A549 (cell line): ENCODE measurements at regions not wholly inside any gene's neighbourhood (a gene's known extent, or its start where the extent isn't known, plus 50 kb on each side); places are given as distances from the start of the nearest gene placed in this dataset.
A peak's percentile ranks its signal among the peaks of the same experiment; 100 is the strongest.

ENCODE experiments used
- ATAC-seq, 2 experiments: fragments of 200-7000 bp in 1 of 2; fragments of >200 bp in 1 of 2; cut with Nextera tagmentation in 1 of 2; cut with Tn5 transposase in 1 of 2; 3 replicates each; pipeline versions ENCODE4 v1.8.0 to v1.9.1; 2018 to 2020; ENCODE audit warnings: mild to moderate bottlenecking in 1 of 2, moderate library complexity in 1 of 2
- CTCF ChIA-PET: fragments of 300-600 bp; sonication (Branson Sonifier 250); formaldehyde crosslinking; extraction: SDS; loops from one replicate; lab custom pipeline; 2021; ENCODE audit warnings: antibody characterized with exemption, inconsistent platforms; lab: Yijun Ruan, JAX
- POLR2A ChIA-PET: fragments of 350-600 bp; formaldehyde crosslinking; extraction: SDS; loops from one replicate; lab custom pipeline; 2021; ENCODE audit warnings: antibody characterized with exemption, inconsistent platforms; lab: Yijun Ruan, JAX
- DNase-seq, 2 experiments: peaks; one replicate each; pipeline versions ENCODE4 v3.0.0 to v3.0.0-alpha.2; 2011 to 2016; ENCODE audit warnings: low read depth in 1 of 2, low spot score in 1 of 2
- FAIRE-seq: peaks from 2 replicates; lab custom pipeline; 2011; peaks lifted over from hg19 to GRCh38; lab: Jason Lieb, UNC
- H3K27ac ChIP-seq, 2 experiments: fragments of >200 bp; sonication (Bioruptor Twin); formaldehyde crosslinking; 3 replicates each; pipeline ENCODE4 v1.5.1; 2016 to 2017
- H3K4me1 ChIP-seq: fragments of >200 bp; sonication (Bioruptor Twin); formaldehyde crosslinking; 3 replicates; pipeline ENCODE4 v1.6.1; 2016
- H3K4me2 ChIP-seq: fragments of >200 bp; sonication (Bioruptor Twin); formaldehyde crosslinking; 3 replicates; pipeline ENCODE4 v1.6.1; 2016
- H3K4me3 ChIP-seq: fragments of >200 bp; sonication (Bioruptor Twin); formaldehyde crosslinking; 3 replicates; pipeline ENCODE4 v1.5.1; 2016
- H3K9me3 ChIP-seq: fragments of >200 bp; sonication (Bioruptor Twin); formaldehyde crosslinking; 3 replicates; pipeline ENCODE4 v1.6.1; 2016
- BHLHE40 ChIP-seq: IDR thresholded peaks from 2 replicates; pipeline ENCODE4 v1.6.1; 2012; ENCODE audit warnings: low read depth, low read length, inconsistent platforms
- CEBPB ChIP-seq, 2 experiments: fragments of >200 bp in 1 of 2; sonication (Bioruptor Twin) in 1 of 2; formaldehyde crosslinking in 1 of 2; IDR thresholded peaks; 2 replicates each; pipeline ENCODE4 v1.6.1; 2012 to 2016
- CHD4 ChIP-seq: fragments of 200-600 bp; sonication (generic); IDR thresholded peaks from 2 replicates; pipeline ENCODE4 v1.6.1; 2016; ENCODE audit warnings: antibody characterized with exemption, mild to moderate bottlenecking, borderline replicate concordance
- CTCF ChIP-seq: fragments of >200 bp; sonication (Bioruptor Twin); formaldehyde crosslinking; IDR thresholded peaks from 3 replicates; pipeline ENCODE4 v1.5.1; 2016
- EHMT2 ChIP-seq: fragments of 200-600 bp; sonication (generic); IDR thresholded peaks from 2 replicates; pipeline ENCODE4 v1.6.1; 2016; ENCODE audit warnings: antibody characterized with exemption, low read depth, mild to moderate bottlenecking, moderate library complexity
- EP300 ChIP-seq, 2 experiments: fragments of >200 bp; sonication (Bioruptor Twin); formaldehyde crosslinking; IDR thresholded peaks; 2 replicates in 1 of 2; 3 replicates in 1 of 2; pipeline ENCODE4 v1.6.1; 2016 to 2017
- GATA3 ChIP-seq: IDR thresholded peaks from 2 replicates; pipeline ENCODE4 v1.6.1; 2012; ENCODE audit warnings: borderline replicate concordance
- JUN ChIP-seq, 2 experiments: fragments of >200 bp; sonication (Bioruptor Twin); formaldehyde crosslinking; IDR thresholded peaks; 2 replicates in 1 of 2; 3 replicates in 1 of 2; pipeline ENCODE4 v1.6.1; 2016 to 2017
- JUNB ChIP-seq: fragments of >200 bp; sonication (Bioruptor Twin); formaldehyde crosslinking; IDR thresholded peaks from 2 replicates; pipeline ENCODE4 v1.6.1; 2016
- MAFK ChIP-seq: fragments of 450-650 bp; IDR thresholded peaks from 2 replicates; pipeline ENCODE4 v1.6.1; 2014; ENCODE audit not compliant: partially characterized antibody
- MYC ChIP-seq: IDR thresholded peaks from 2 replicates; pipeline ENCODE4 v1.6.1; 2012; ENCODE audit warnings: mild to moderate bottlenecking, inconsistent platforms, low read length, improper control_type of control experiment, borderline replicate concordance
- NR3C1 ChIP-seq: fragments of >200 bp; sonication (Bioruptor Twin); formaldehyde crosslinking; IDR thresholded peaks from 3 replicates; pipeline ENCODE4 v1.6.1; 2017
- POLR2AphosphoS2 ChIP-seq: conservative IDR thresholded peaks from 2 replicates; pipeline ENCODE4 v1.6.1; 2012; ENCODE audit warnings: low read length, improper control_type of control experiment, inconsistent platforms
- RAD21 ChIP-seq, 2 experiments: fragments of >200 bp in 1 of 2; sonication (Bioruptor Twin) in 1 of 2; formaldehyde crosslinking in 1 of 2; IDR thresholded peaks in 1 of 2; conservative IDR thresholded peaks in 1 of 2; 2 replicates in 1 of 2; 3 replicates in 1 of 2; pipeline ENCODE4 v1.6.1; 2012 to 2018; ENCODE audit warnings: inconsistent platforms in 1 of 2
- SMC3 ChIP-seq: fragments of >200 bp; sonication (Bioruptor Twin); formaldehyde crosslinking; IDR thresholded peaks from 3 replicates; pipeline ENCODE4 v1.6.1; 2018; ENCODE audit warnings: inconsistent platforms
- ZNF302 ChIP-seq: fragments of 250-450 bp; sonication (Bioruptor Pico); IDR thresholded peaks from 2 replicates; pipeline ENCODE4 v1.9.0; 2021; ENCODE audit warnings: inconsistent platforms, mild to moderate bottlenecking, moderate library complexity
- WGBS: methylation state at CpG from one replicate; pipeline ENCODE4 v1.1.6; 2017; ENCODE audit errors: missing lambda C conversion rate; 5-methylcytosine and 5-hydroxymethylcytosine counted together
- TF ChIP-seq, protein P1 (sequence below): fragments of 250-450 bp; sonication (Bioruptor Pico); IDR thresholded peaks from 2 replicates; pipeline ENCODE4 v1.5.0; 2020; ENCODE audit warnings: low read depth, mild to moderate bottlenecking, moderate library complexity

DNA sequence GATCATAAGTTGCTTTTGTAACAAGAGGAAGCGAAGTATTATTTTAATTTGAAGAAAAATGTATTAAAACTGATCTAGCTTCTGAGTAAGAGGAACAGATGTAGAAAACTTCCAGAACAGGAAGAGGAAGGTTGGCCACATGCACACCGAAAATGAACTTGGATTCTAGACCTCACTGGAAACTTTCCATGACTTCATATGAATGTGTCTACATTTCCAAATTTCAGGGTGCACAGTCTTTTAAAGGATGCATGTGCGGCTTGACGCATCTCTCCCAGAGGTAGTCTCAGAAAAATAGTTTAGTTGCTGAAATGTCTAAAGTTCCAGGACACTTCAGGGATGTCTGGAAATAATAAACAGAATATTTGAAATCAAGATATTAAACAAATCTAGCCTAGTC lies 275.1 kb upstream of the MYOCD start:
- ATAC-seq, result no peak

DNA sequence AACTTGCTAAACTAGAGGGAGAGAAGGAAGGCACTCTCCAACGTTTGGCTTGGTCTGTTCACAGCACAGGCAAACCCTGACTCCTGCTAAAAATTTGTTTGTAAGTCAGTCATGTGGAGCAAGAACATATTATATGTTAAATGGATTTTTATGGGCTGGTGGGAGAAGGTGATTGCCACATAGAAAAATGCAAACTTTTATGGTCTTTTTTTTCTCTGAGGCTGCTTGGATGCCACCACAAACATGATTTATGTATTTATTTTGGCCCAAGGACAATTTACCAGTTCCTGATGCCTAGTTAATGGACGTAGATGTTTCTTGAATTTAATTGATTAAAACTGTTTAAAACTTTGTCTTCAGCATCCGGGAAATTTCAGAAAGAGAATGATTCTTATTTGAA lies 274.2 kb upstream of the MYOCD start:
- H3K4me1 ChIP-seq, result peaks cover 32% of the 10 kb centered on the region
- TF ChIP-seq POLR2AphosphoS2, result no peak
- no peak for TF ChIP-seq MYC
- no peak for TF ChIP-seq MAFK
- no peak for TF ChIP-seq CHD4
- TF ChIP-seq NR3C1, result no peak
- 0 out of 4 replicates have a peak, but pooled peaks of 1 of the 2 experiments have one; percentile 20 for TF ChIP-seq CEBPB (IDR thresholded peaks at IDR 0.05)
- TF ChIP-seq EHMT2, result no peak
- H3K4me2 ChIP-seq, result peak overlapping the region; percentile 0; the same call in 1 of the 3 replicates
- no peak for DNase-seq
- CTCF ChIA-PET, result no interaction called here
- H3K27ac ChIP-seq, result peak overlapping the region in 1 of 2 experiments; percentile 43; a peak in 1 of 6 replicates
- 22% methylated on average over 3 of the region's 3 CpGs for WGBS
- ATAC-seq, result no peak
- POLR2A ChIA-PET, result no interaction called here
- FAIRE-seq, result peak; percentile 54
- H3K4me3 ChIP-seq, result no peak overlapping the region
- H3K9me3 ChIP-seq, result no peaks in the 10 kb centered on the region

More for the DNA sequence above, 275.1 kb upstream of the MYOCD start:
- 84% methylated on average over 4 of the region's 4 CpGs for WGBS
- Histone ChIP-seq H3K4me2 (no peak overlapping the region), H3K27ac (no peak overlapping the region), H3K4me1 (peaks cover 39% of the 10 kb centered on the region), H3K9me3 (no peaks in the 10 kb centered on the region), H3K4me3 (no peak overlapping the region)
- no peak for TF ChIP-seq BHLHE40
- ChIA-PET POLR2A (no interaction called here), CTCF (no interaction called here)
- no peak for FAIRE-seq
- no peak for DNase-seq

DNA sequence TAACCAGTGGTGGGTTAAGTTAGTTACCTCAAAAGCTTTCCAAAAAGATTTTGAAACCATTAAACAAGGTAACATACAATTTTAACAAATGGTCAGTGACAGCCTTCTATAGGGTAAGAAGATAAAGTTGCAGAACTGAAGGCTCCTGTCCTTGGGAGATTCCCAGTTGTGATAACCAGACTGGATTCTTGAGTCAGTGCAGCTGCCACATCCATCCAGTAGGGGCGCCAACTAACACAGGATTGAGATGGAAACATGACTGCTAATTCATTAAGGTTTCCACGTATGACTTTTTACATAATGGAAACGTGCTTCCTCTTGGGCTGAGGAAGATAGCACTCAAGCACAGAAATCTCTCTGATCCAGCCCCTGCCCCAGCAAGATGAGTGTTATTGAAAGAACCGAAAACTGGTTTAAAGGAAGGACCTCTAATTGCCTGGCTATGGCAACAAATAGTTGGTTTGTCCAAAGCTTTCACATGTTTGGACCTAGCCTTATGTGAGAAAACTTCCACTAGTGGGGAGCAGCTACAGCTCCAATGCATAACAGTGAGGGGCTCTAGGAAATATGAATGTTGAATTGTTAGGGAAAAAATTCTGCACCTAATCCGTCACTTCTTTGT lies 269.8 kb upstream of the MYOCD start:
- DNase-seq (peak; percentile 34 to 61), ATAC-seq (peak in 1 of 2 experiments; percentile 75; a peak in 3 of 6 replicates), FAIRE-seq (no peak)
- CTCF ChIA-PET, result interaction anchor here (0.6 to 1.8 kb wide), 10 partner anchors 23 to 359 kb away, joined by 3 to 4 read pairs (median 3); no protein-coding TSS in a partner anchor
- Histone ChIP-seq H3K4me2 (no peak overlapping the region), H3K9me3 (0 out of 3 replicates have a peak, but pooled peaks cover 6% of the 10 kb centered on the region), H3K4me1 (peaks cover 16% of the 10 kb centered on the region; the same call in 2 of the 3 replicates), H3K27ac (no peak overlapping the region), H3K4me3 (no peak overlapping the region)
- WGBS, result 50% methylated on average over 5 of the region's 5 CpGs
- TF ChIP-seq RAD21 (conservative IDR thresholded peaks at IDR 0.05 in 1 of 2, IDR thresholded peaks at IDR 0.05 in 1 of 2), result peak; percentile 31 to 51; a peak in 2 of 5 replicates
- peak; percentile 41; the same call in 2 of the 3 replicates for TF ChIP-seq CTCF
- no peak for TF ChIP-seq JUN (IDR thresholded peaks at IDR 0.05)
- peak; percentile 30; the same call in 1 of the 2 replicates for TF ChIP-seq GATA3
- POLR2A ChIA-PET, result no interaction called here

DNA sequence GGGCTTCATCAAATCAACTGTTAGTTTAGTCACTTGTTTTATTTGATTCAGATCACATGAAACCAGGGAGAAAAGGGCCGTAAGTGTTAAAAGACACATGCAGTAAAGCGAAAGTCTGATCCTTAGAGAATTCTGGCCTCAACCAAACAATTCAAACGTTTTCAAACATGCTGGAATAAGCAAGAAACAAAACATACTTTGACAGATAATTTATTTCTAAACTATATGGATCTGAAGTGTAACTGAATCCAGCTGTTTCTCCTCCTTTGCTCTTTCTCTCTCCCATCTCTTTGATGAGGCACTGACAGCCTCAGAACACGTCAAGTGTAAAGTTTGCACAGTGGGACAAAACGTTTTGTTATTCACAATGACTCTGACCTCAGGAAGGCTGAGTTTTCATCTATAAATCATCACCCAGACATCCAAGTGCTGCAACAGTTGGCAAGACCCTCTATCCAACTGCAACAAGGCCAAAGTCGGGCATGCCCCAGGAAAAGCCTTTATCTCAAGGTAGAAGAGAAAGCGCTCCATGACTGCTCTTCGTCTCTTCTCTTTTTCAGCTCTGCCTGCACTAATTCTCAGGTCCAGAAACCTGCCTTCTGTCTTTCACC lies 267.1 kb upstream of the MYOCD start:
- 55% methylated on average over 8 of the region's 8 CpGs for WGBS
- peak in 1 of 2 experiments; percentile 41 for DNase-seq
- H3K27ac ChIP-seq, result peak overlapping the region; percentile 57 to 62; a peak in 5 of 6 replicates
- peak overlapping the region; percentile 17; the same call in 2 of the 3 replicates for H3K4me2 ChIP-seq
- TF ChIP-seq SMC3 (0 out of 3 replicates have a peak, but pooled peaks have one; percentile 6), CHD4 (no peak), ZNF302 (CRISPR knock-in tag) (no peak), JUNB (peak; percentile 53; the same call in 1 of the 2 replicates), GATA3 (peak; percentile 33; the same call in 1 of the 2 replicates), EP300 (IDR thresholded peaks at IDR 0.05) (0 out of 5 replicates have a peak, but pooled peaks of 1 of the 2 experiments have one; percentile 29)
- TF ChIP-seq, protein P1, sequence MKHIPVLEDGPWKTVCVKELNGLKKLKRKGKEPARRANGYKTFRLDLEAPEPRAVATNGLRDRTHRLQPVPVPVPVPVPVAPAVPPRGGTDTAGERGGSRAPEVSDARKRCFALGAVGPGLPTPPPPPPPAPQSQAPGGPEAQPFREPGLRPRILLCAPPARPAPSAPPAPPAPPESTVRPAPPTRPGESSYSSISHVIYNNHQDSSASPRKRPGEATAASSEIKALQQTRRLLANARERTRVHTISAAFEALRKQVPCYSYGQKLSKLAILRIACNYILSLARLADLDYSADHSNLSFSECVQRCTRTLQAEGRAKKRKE, result no peak
- peaks cover 21% of the 10 kb centered on the region for H3K4me1 ChIP-seq
- peak in 1 of 2 experiments; percentile 42; a peak in 1 of 6 replicates for ATAC-seq
- POLR2A ChIA-PET, result no interaction called here
- H3K9me3 ChIP-seq, result 0 out of 3 replicates have a peak, but pooled peaks cover 6% of the 10 kb centered on the region
- no peak overlapping the region for H3K4me3 ChIP-seq
- CTCF ChIA-PET, result interaction anchor here (1.3 kb wide), 1 partner anchor 141 kb away, joined by 3 read pairs; no protein-coding TSS in a partner anchor
- FAIRE-seq, result peak; percentile 32
